CD4-positive, alpha-beta memory T cell (primary cell): ENCODE measurements at regions not wholly inside any gene's neighbourhood (a gene's known extent, or its start where the extent isn't known, plus 50 kb on each side); places are given as distances from the start of the nearest gene placed in this dataset.

ENCODE experiments used
- CTCF ChIA-PET: fragments of 350-600 bp; sonication (Branson Sonifier 250); formaldehyde crosslinking; loops from one replicate; lab custom pipeline; 2021; ENCODE audit warnings: inconsistent platforms; ENCODE audit not compliant: partially characterized antibody; lab: Charles Lee
- POLR2A ChIA-PET: fragments of 350-600 bp; sonication (Branson Sonifier 250); formaldehyde crosslinking; loops from one replicate; lab custom pipeline; 2021; ENCODE audit not compliant: partially characterized antibody; lab: Charles Lee
- DNase-seq, 5 donors: peaks; one replicate each; pipeline versions ENCODE4 v3.0.0 to v3.0.0-alpha.2; 2020 to 2022; ENCODE audit warnings: mixed read lengths in 1 of 5
- H3K27ac ChIP-seq: one replicate; pipeline ENCODE4 v1.7.0; 2013; ENCODE audit warnings: low read depth, low read length
- H3K27me3 ChIP-seq: 2 replicates; pipeline ENCODE4 v1.7.0; 2013; ENCODE audit warnings: mild to moderate bottlenecking, low read length, moderate library complexity; ENCODE audit not compliant: insufficient read depth
- H3K36me3 ChIP-seq: 2 replicates; pipeline ENCODE4 v1.7.0; 2013; ENCODE audit warnings: mild to moderate bottlenecking, low read length, moderate library complexity; ENCODE audit not compliant: insufficient read depth
- H3K4me1 ChIP-seq: 2 replicates; pipeline ENCODE4 v1.7.0; 2013; ENCODE audit warnings: mild to moderate bottlenecking, low read length, moderate library complexity; ENCODE audit not compliant: insufficient read depth
- H3K4me3 ChIP-seq, 2 donors: one replicate each; pipeline ENCODE4 v1.7.0; 2013; ENCODE audit warnings: low read length in 2 of 2, mild to moderate bottlenecking in 1 of 2
- H3K9me3 ChIP-seq, 2 donors: one replicate each; pipeline ENCODE4 v1.7.0; 2013; ENCODE audit warnings: low read length in 2 of 2, control low read depth in 1 of 2; ENCODE audit not compliant: control insufficient read depth in 1 of 2
- H3K27ac Mint-ChIP-seq, 7 donors: one replicate each; pipeline ENCODE4 v1.8.0; 2020 to 2021; ENCODE audit warnings: mixed read lengths in 7 of 7, mild to moderate bottlenecking in 6 of 7, inconsistent platforms in 3 of 7, moderate library complexity in 3 of 7
- H3K27me3 Mint-ChIP-seq, 2 donors: one replicate each; pipeline ENCODE4 v1.8.0; 2020 to 2021; ENCODE audit warnings: mixed read lengths in 2 of 2
- H3K36me3 Mint-ChIP-seq, 2 donors: one replicate each; pipeline ENCODE4 v1.8.0; 2020 to 2021; ENCODE audit warnings: mixed read lengths in 2 of 2, inconsistent platforms in 1 of 2, mild to moderate bottlenecking in 1 of 2
- H3K4me1 Mint-ChIP-seq, 4 donors: one replicate each; pipeline ENCODE4 v1.8.0; 2020 to 2021; ENCODE audit warnings: mixed read lengths in 4 of 4, mild to moderate bottlenecking in 1 of 4
- H3K4me3 Mint-ChIP-seq, 8 donors: one replicate each; pipeline ENCODE4 v1.8.0; 2020 to 2021; ENCODE audit warnings: mixed read lengths in 8 of 8, mild to moderate bottlenecking in 7 of 8, moderate library complexity in 6 of 8, inconsistent platforms in 3 of 8
- H3K9me3 Mint-ChIP-seq, 8 donors: one replicate each; pipeline ENCODE4 v1.8.0; 2020 to 2021; ENCODE audit warnings: mixed read lengths in 8 of 8, mild to moderate bottlenecking in 5 of 8, inconsistent platforms in 3 of 8, moderate library complexity in 1 of 8
- intact Hi-C: fragments of 100-400 bp; cut with micrococcal nuclease; formaldehyde crosslinking; loops from one replicate; pipeline ENCODE4 v1.15.1; 2023

DNA sequence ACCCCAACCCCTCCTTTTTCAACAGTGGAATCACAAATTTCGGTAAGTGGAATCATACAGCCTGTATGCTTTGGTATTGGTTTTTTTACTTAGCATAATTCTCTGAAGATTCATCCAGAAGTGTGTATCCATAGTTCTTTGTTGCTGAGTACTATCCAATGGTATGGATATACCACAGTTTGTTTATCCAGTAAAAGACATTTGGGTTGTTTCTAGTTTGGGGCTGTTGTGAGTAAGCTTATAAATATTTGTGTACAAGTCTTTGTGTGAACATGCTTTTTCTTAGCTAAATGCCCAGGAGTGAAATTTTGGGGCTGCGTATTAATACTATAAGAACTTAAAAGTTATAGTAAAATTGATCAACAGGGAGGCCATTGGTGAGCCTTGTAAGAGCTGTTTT lies 57.5 kb upstream of the GC start:
- ChIA-PET CTCF (no interaction called here), POLR2A (no interaction called here)
- Histone ChIP-seq H3K4me3 (no peak overlapping the region), H3K27me3 (no peaks in the 10 kb centered on the region), H3K27ac (no peak overlapping the region), H3K36me3 (no peaks in the 10 kb centered on the region), H3K9me3 (no peaks in the 10 kb centered on the region), H3K4me1 (no peaks in the 10 kb centered on the region)
- no peak overlapping the region for H3K4me3 Mint-ChIP-seq
- H3K9me3 Mint-ChIP-seq, result no peaks in the 10 kb centered on the region
- H3K36me3 Mint-ChIP-seq, result no peaks in the 10 kb centered on the region
- intact Hi-C loops, result no loop called here
- no peaks in the 10 kb centered on the region for H3K4me1 Mint-ChIP-seq
- H3K27me3 Mint-ChIP-seq, result no peaks in the 10 kb centered on the region
- no peak for DNase-seq
- H3K27ac Mint-ChIP-seq, result no peak overlapping the region

DNA sequence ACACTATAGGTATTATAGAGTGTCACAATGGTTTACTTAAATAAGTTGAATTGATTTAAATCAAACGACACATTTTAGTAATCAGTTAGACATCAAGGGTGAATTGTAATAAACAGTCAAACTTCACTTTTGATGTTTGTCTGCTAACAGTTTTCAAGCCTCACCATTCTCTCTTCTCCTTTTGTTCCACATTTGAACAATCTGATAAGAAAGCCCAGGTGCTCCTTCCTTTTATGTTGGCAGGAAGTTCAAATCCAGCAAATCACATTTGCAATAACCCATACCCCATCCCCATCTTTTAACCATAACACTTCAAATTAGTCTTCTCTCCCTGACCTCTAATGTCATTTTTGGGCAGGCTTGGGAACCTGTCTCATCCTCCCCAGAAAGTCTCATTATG lies 63.4 kb upstream of the GC start:
- Histone ChIP-seq H3K36me3 (no peaks in the 10 kb centered on the region), H3K27ac (no peak overlapping the region), H3K27me3 (no peaks in the 10 kb centered on the region), H3K4me3 (no peak overlapping the region), H3K9me3 (no peaks in the 10 kb centered on the region), H3K4me1 (no peaks in the 10 kb centered on the region)
- no peak for DNase-seq
- Mint-ChIP-seq H3K27ac (no peak overlapping the region), H3K36me3 (no peaks in the 10 kb centered on the region), H3K27me3 (no peaks in the 10 kb centered on the region), H3K4me1 (no peaks in the 10 kb centered on the region), H3K9me3 (peaks cover 0 to 2% (median 0%) of the 10 kb centered on the region in 8 donors), H3K4me3 (no peak overlapping the region)
- ChIA-PET POLR2A (no interaction called here), CTCF (no interaction called here)
- intact Hi-C loops, result no loop called here

DNA sequence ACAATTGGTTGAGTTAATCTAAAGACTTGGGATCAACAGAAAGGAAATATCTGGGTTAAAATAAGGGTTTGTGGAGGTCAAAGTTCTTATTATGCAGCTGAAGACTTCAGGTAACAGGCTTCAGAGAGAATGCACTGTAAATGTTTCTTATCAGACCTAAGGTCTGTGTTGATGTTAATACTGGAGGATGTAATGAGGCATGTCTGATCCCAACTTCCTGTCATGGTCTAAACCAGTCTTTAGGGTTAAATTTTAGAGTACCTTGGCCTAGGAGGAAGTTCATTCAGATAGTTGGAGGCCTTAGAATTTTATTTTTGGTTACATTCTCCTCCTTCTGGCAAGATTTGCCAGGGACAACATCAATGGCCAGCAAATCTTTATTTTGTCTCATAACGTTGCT lies 72.1 kb upstream of the GC start:
- intact Hi-C loops, result no loop called here
- DNase-seq, result no peak
- Mint-ChIP-seq H3K27me3 (no peaks in the 10 kb centered on the region), H3K4me3 (no peak overlapping the region), H3K4me1 (no peaks in the 10 kb centered on the region), H3K27ac (no peak overlapping the region), H3K9me3 (peaks cover 0 to 4% (median under 1%) of the 10 kb centered on the region in 8 donors), H3K36me3 (no peaks in the 10 kb centered on the region)
- no peaks in the 10 kb centered on the region for H3K36me3 ChIP-seq
- H3K27me3 ChIP-seq, result no peaks in the 10 kb centered on the region
- no peak overlapping the region for H3K4me3 ChIP-seq
- no peak overlapping the region for H3K27ac ChIP-seq
- no peaks in the 10 kb centered on the region for H3K4me1 ChIP-seq
- ChIA-PET POLR2A (no interaction called here), CTCF (no interaction called here)
- H3K9me3 ChIP-seq, result no peaks in the 10 kb centered on the region

DNA sequence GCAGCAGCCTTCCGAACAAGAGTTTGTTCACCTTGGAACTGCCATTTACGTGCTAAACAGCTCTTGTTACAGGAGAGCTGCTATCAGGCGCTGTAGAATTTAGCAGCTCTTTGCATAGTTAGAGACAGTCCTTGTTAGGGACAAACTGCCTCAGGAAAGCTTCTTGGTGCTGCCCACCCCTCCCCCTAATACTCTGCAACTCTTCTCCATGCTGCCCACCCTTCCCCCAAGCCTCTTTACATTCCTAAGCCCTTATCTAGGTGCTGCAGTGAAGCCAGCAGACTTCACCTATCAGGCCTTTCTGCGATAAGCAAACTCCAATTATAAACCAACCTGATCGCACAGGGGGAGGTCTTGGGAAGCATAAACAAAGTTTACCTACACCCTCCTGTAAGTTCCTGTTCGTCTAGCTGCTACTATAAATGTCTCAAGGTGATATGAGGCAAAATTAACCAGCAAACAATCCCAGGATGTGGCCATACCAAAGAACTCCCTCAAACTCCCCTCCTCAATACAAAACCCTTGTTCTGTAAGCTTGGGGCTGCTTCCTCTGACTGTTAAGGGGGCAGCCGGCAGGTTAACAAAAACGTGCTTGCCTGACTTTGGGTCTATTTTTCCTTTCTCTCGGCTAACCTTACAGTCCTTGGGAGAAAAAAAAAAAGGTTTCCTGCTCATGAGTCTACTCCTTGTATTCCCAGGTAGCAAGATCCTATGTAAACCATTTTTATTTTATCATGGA lies 74.0 kb upstream of the GC start:
- H3K36me3 Mint-ChIP-seq, result no peaks in the 10 kb centered on the region
- Histone ChIP-seq H3K4me3 (no peak overlapping the region), H3K27ac (no peak overlapping the region), H3K27me3 (no peaks in the 10 kb centered on the region), H3K9me3 (no peaks in the 10 kb centered on the region), H3K36me3 (no peaks in the 10 kb centered on the region), H3K4me1 (no peaks in the 10 kb centered on the region)
- CTCF ChIA-PET, result no interaction called here
- DNase-seq, result no peak
- no peaks in the 10 kb centered on the region for H3K27me3 Mint-ChIP-seq
- no peak overlapping the region for H3K4me3 Mint-ChIP-seq
- H3K9me3 Mint-ChIP-seq, result peaks cover 0 to 10% (median 4%) of the 10 kb centered on the region in 8 donors
- POLR2A ChIA-PET, result no interaction called here
- H3K4me1 Mint-ChIP-seq, result no peaks in the 10 kb centered on the region
- H3K27ac Mint-ChIP-seq, result no peak overlapping the region
- intact Hi-C loops, result no loop called here

DNA sequence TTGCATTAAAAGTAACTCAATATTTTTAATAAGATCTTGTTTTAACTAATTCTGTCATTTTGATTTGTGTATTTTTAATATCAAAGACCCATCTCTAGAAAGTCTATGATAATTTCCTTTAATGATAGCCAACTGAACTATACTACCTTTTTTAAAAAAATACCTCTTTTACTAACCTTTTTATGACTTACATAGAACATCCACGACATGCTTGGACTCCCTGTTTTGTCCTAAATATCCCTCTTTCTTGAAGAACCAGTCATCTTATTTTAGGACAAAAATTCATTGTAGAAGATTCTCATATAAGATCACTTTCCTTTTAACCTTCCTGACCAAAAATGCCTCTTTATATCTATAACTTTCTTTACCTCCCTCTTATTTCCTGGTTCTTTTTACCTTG lies 76.8 kb upstream of the GC start:
- intact Hi-C loops, result no loop called here
- H3K27me3 Mint-ChIP-seq, result no peaks in the 10 kb centered on the region
- no peaks in the 10 kb centered on the region for H3K36me3 ChIP-seq

DNA sequence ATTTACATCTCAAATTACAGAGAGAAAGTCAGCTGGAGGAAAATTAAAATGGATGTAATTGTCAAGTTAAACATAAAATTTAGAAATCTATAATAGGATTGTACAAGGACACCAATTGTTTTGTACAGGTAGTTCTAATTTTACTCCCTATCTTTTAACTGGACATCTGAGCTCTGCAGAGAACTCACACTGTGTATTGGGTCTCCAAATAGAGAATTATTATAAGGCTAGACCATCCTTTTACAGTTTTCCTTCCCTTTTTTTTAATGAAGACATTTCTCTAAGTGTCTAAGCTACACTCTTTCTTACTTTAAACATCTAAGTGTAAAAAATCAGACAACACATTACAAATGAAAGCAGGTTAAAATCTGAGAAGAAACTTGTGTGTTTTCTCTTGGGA lies 78.4 kb upstream of the GC start:
- ChIA-PET POLR2A (no interaction called here), CTCF (no interaction called here)
- Histone ChIP-seq H3K27me3 (no peaks in the 10 kb centered on the region), H3K4me1 (no peaks in the 10 kb centered on the region), H3K36me3 (no peaks in the 10 kb centered on the region), H3K4me3 (no peak overlapping the region), H3K9me3 (no peaks in the 10 kb centered on the region), H3K27ac (no peak overlapping the region)
- intact Hi-C loops, result no loop called here
- Mint-ChIP-seq H3K36me3 (no peaks in the 10 kb centered on the region), H3K9me3 (peaks cover 0 to 28% (median 14%) of the 10 kb centered on the region in 8 donors), H3K4me1 (no peaks in the 10 kb centered on the region), H3K27ac (no peak overlapping the region), H3K4me3 (no peak overlapping the region), H3K27me3 (no peaks in the 10 kb centered on the region)
- no peak for DNase-seq

More for the DNA sequence above, 76.8 kb upstream of the GC start:
- POLR2A ChIA-PET, result no interaction called here
- no peak for DNase-seq
- peaks cover 0 to 28% (median 14%) of the 10 kb centered on the region in 8 donors for H3K9me3 Mint-ChIP-seq
- no peaks in the 10 kb centered on the region for H3K4me1 ChIP-seq
- H3K4me3 ChIP-seq, result no peak overlapping the region
- H3K9me3 ChIP-seq, result no peaks in the 10 kb centered on the region
- no peak overlapping the region for H3K4me3 Mint-ChIP-seq
- H3K4me1 Mint-ChIP-seq, result no peaks in the 10 kb centered on the region
- CTCF ChIA-PET, result no interaction called here
- no peaks in the 10 kb centered on the region for H3K27me3 ChIP-seq
- H3K27ac ChIP-seq, result no peak overlapping the region
- H3K36me3 Mint-ChIP-seq, result no peaks in the 10 kb centered on the region
- no peak overlapping the region for H3K27ac Mint-ChIP-seq

DNA sequence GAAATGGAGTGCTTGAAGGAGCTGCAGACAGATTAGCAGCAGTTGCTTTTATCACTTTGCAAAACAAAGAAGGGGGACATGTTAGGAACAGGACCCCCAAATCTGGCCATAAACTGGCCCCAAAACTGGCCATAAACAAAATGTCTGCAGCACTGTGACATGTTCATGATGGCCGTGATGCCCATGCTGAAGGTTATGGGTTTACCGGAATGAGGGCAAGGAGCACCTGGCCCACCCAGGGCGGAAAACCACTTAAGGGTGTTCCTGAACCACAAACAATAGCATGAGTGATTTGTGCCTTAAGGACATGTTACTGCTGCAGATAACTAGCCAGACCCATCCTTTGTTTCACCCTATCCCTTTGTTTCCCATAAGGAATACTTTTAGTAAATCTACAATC lies 79.6 kb upstream of the GC start:
- Mint-ChIP-seq H3K36me3 (no peaks in the 10 kb centered on the region), H3K27me3 (no peaks in the 10 kb centered on the region)
- intact Hi-C loops, result no loop called here

More for the DNA sequence above, 79.6 kb upstream of the GC start:
- no peak overlapping the region for H3K27ac ChIP-seq
- no peaks in the 10 kb centered on the region for H3K9me3 ChIP-seq
- H3K4me3 ChIP-seq, result no peak overlapping the region
- H3K4me1 ChIP-seq, result no peaks in the 10 kb centered on the region
- Mint-ChIP-seq H3K27ac (no peak overlapping the region), H3K9me3 (peaks cover 0 to 28% (median 14%) of the 10 kb centered on the region in 8 donors), H3K4me1 (no peaks in the 10 kb centered on the region), H3K4me3 (no peak overlapping the region)
- no peaks in the 10 kb centered on the region for H3K36me3 ChIP-seq
- no peaks in the 10 kb centered on the region for H3K27me3 ChIP-seq
- POLR2A ChIA-PET, result no interaction called here
- CTCF ChIA-PET, result no interaction called here
- DNase-seq, result no peak
